GM20000 (cell line): ENCODE measurements at regions not wholly inside any gene's neighbourhood (a gene's known extent, or its start where the extent isn't known, plus 50 kb on each side); places are given as distances from the start of the nearest gene placed in this dataset.

Experiments
- DNase-seq: peaks from one replicate; pipeline ENCODE4 v3.0.0; 2012; ENCODE audit warnings: low spot score
- CTCF ChIP-seq: IDR thresholded peaks from 2 replicates; pipeline ENCODE4 v1.5.1; 2012; ENCODE audit warnings: mild to moderate bottlenecking, control low read depth; ENCODE audit errors: extremely low read depth, missing control alignments

- no peak for TF ChIP-seq CTCF
- DNase-seq = no peak
Observed at GRCh38 chr4:58543465-58543864, 1433.3 kb upstream of the IGFBP7 start.

GRCh38 chr4:58541926-58542325 lies 1431.7 kb upstream of the IGFBP7 start:
- no peak for TF ChIP-seq CTCF

GRCh38 chr4:58522765-58523382 lies 1412.7 kb upstream of the IGFBP7 start:
- no peak for TF ChIP-seq CTCF
- DNase-seq = no peak

More at GRCh38 chr4:58541926-58542325, 1431.7 kb upstream of the IGFBP7 start:
- no peak for DNase-seq

- no peak for DNase-seq
- no peak for TF ChIP-seq CTCF
Observed at GRCh38 chr4:58515226-58515625, 1405.0 kb upstream of the IGFBP7 start.

- no peak for TF ChIP-seq CTCF
- DNase-seq = no peak
Observed at GRCh38 chr4:58514299-58514698, 1404.1 kb upstream of the IGFBP7 start.

- no peak for DNase-seq
- no peak for TF ChIP-seq CTCF
Observed at GRCh38 chr4:58510652-58511051, 1400.5 kb upstream of the IGFBP7 start.

- TF ChIP-seq CTCF = no peak
- DNase-seq = no peak
Observed at GRCh38 chr4:58507079-58507478, 1396.9 kb upstream of the IGFBP7 start.
